ENCODE measurements at regions not wholly inside any gene's neighbourhood (a gene's known extent, or its start where the extent isn't known, plus 50 kb on each side); places are given as distances from the start of the nearest gene placed in this dataset.

DNA sequence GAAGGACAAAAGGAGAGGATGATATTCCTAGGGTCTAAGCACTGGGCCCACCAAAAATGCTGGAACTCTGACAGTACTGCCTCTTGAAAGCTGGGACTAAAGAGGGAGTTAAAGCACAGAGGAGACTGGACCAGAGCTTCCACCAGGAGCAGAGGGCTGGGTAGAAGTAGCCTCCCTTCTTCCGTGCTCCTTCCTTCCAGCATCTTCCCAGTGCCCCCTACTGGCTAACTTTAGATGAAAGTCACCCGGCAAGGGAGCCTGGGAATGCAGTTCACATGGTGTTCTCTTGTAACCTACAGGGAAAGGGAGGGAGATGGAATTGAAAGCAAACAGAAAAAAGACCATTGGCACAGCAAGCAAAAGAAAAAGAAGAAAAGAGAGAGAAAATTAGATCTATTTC lies 106.1 kb upstream of the COL8A1 start:
- ATAC-seq (peak; percentile 70 to 71), DNase-seq (no peak)
- Histone ChIP-seq H3K27ac (no peak overlapping the region), H3K9me3 (no peaks in the 10 kb centered on the region), H3K4me1 (no peaks in the 10 kb centered on the region), H3K36me3 (no peaks in the 10 kb centered on the region), H3K27me3 (ENCODE audit: low read depth) (no peaks in the 10 kb centered on the region), H3K4me3 (no peak overlapping the region)
- TF ChIP-seq, protein P1, sequence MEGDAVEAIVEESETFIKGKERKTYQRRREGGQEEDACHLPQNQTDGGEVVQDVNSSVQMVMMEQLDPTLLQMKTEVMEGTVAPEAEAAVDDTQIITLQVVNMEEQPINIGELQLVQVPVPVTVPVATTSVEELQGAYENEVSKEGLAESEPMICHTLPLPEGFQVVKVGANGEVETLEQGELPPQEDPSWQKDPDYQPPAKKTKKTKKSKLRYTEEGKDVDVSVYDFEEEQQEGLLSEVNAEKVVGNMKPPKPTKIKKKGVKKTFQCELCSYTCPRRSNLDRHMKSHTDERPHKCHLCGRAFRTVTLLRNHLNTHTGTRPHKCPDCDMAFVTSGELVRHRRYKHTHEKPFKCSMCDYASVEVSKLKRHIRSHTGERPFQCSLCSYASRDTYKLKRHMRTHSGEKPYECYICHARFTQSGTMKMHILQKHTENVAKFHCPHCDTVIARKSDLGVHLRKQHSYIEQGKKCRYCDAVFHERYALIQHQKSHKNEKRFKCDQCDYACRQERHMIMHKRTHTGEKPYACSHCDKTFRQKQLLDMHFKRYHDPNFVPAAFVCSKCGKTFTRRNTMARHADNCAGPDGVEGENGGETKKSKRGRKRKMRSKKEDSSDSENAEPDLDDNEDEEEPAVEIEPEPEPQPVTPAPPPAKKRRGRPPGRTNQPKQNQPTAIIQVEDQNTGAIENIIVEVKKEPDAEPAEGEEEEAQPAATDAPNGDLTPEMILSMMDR (IDR thresholded peaks at IDR 0.05): peak; percentile 60
- intact Hi-C loops (cut with DNase I): no loop called here

- ATAC-seq (no peak), DNase-seq (no peak)
- Histone ChIP-seq H3K4me1 (no peaks in the 10 kb centered on the region), H3K27ac (no peak overlapping the region), H3K4me3 (no peak overlapping the region), H3K9me3 (no peaks in the 10 kb centered on the region), H3K27me3 (ENCODE audit: low read depth) (no peaks in the 10 kb centered on the region), H3K36me3 (no peaks in the 10 kb centered on the region)
- intact Hi-C loops (cut with DNase I): no loop called here
- TF ChIP-seq, protein P1 (IDR thresholded peaks at IDR 0.05): no peak
Measured at GRCh38 chr3:99529265-99529664, 109.1 kb upstream of the COL8A1 start.

GRCh38 chr3:99526921-99527320 lies 111.5 kb upstream of the COL8A1 start:
- Histone ChIP-seq H3K27me3 (ENCODE audit: low read depth) (no peaks in the 10 kb centered on the region), H3K4me1 (no peaks in the 10 kb centered on the region), H3K36me3 (no peaks in the 10 kb centered on the region), H3K4me3 (no peak overlapping the region), H3K9me3 (no peaks in the 10 kb centered on the region), H3K27ac (no peak overlapping the region)
- no peak for ATAC-seq
- TF ChIP-seq, protein P1 (IDR thresholded peaks at IDR 0.05): no peak
- intact Hi-C loops (cut with DNase I): no loop called here
- DNase-seq: no peak

GRCh38 chr3:99524559-99524958 lies 113.8 kb upstream of the COL8A1 start:
- intact Hi-C loops (cut with DNase I): no loop called here

DNA sequence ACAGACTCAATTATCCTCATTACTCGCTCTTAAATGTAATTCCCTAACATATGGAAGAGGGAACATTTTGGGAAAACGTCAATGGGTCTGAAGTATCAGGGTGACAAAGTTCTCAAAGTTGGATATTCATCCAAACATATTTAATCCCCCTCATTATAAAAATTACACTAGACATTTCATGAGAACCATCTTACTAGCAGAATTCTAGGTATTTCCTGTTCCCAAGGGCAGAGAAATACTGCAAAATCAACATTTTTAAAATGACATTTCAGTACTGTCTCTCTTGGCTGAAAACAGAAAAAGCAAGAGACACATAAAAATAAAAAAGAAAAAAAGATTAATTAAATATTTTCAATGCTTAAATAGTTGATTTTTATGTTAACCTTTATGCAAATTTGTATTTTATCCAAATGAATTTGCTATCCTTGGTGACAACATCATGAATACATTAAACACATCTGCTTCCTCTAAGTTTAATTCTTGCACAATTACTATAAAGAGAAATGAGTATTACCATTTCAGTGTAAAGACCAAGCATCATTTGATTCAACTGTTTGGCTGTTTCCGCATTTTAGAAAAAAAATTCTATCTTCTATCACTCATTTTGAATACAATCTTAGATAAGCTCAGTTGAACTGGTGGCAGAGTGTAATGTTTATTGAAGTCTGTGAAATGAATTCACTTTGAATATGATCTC lies 114.8 kb upstream of the COL8A1 start:
- Histone ChIP-seq H3K36me3 (no peaks in the 10 kb centered on the region), H3K27ac (no peak overlapping the region), H3K9me3 (no peaks in the 10 kb centered on the region), H3K4me1 (no peaks in the 10 kb centered on the region), H3K4me3 (no peak overlapping the region), H3K27me3 (ENCODE audit: low read depth) (no peaks in the 10 kb centered on the region)
- no peak for ATAC-seq
- intact Hi-C loops (cut with DNase I): no loop called here
- TF ChIP-seq, protein P1 (IDR thresholded peaks at IDR 0.05): no peak
- no peak for DNase-seq

More at GRCh38 chr3:99524559-99524958, 113.8 kb upstream of the COL8A1 start:
- H3K27me3 ChIP-seq (ENCODE audit: low read depth): no peaks in the 10 kb centered on the region
- DNase-seq: no peak
- ATAC-seq: no peak
- H3K36me3 ChIP-seq: no peaks in the 10 kb centered on the region
- H3K9me3 ChIP-seq: no peaks in the 10 kb centered on the region
- no peaks in the 10 kb centered on the region for H3K4me1 ChIP-seq
- no peak overlapping the region for H3K27ac ChIP-seq
- TF ChIP-seq, protein P1 (IDR thresholded peaks at IDR 0.05): no peak
- no peak overlapping the region for H3K4me3 ChIP-seq
